ENCODE measurements at regions not wholly inside any gene's neighbourhood (a gene's known extent, or its start where the extent isn't known, plus 50 kb on each side); places are given as distances from the start of the nearest gene placed in this dataset.
"Not testable (repeated sequence)": the region's sequence is repeated elsewhere in the genome, so short reads cannot be mapped to it uniquely, and the experiment has no call there.

DNA sequence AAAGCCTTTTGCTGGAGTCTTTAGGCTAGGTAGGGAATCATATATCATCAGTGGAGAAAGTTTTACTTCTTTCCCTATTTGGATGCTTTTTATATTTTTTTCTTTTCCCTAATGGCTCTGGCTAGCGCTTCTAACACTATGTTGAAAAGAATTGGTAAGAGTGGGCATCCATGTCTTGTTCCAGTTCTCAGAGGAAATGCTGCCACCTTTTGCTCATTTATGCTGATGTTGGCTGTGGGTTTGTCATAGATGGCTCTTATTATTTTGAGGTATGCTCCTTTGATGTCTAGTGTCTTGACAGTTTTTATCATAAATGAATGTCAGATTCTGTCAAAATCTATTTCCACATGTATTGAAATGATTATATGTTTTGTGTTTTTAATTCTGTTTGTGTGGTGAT lies 1544.1 kb downstream of the REEP3 start:
- no peak for ATAC-seq
- TF ChIP-seq ISL1 (CRISPR knock-in tag; IDR thresholded peaks at IDR 0.05): no peak
- TF ChIP-seq RARB (CRISPR knock-in tag; IDR thresholded peaks at IDR 0.05): no peak
- TF ChIP-seq, protein P1, sequence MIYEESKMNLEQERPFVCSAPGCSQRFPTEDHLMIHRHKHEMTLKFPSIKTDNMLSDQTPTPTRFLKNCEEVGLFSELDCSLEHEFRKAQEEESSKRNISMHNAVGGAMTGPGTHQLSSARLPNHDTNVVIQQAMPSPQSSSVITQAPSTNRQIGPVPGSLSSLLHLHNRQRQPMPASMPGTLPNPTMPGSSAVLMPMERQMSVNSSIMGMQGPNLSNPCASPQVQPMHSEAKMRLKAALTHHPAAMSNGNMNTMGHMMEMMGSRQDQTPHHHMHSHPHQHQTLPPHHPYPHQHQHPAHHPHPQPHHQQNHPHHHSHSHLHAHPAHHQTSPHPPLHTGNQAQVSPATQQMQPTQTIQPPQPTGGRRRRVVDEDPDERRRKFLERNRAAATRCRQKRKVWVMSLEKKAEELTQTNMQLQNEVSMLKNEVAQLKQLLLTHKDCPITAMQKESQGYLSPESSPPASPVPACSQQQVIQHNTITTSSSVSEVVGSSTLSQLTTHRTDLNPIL (CRISPR knock-in tag; IDR thresholded peaks at IDR 0.05; ENCODE audit: low read depth): no peak
- TF ChIP-seq TOX (CRISPR knock-in tag; IDR thresholded peaks at IDR 0.05; ENCODE audit: borderline replicate concordance): no peak
- TF ChIP-seq TCF4 (CRISPR knock-in tag; IDR thresholded peaks at IDR 0.05; ENCODE audit: borderline replicate concordance): no peak
- TF ChIP-seq GLIS3 (CRISPR knock-in tag; IDR thresholded peaks at IDR 0.05): no peak
- TF ChIP-seq ARNTL (CRISPR knock-in tag; IDR thresholded peaks at IDR 0.05; ENCODE audit: borderline replicate concordance, low read depth): no peak
- no peak for TF ChIP-seq SNAI2 (CRISPR knock-in tag; IDR thresholded peaks at IDR 0.05)
- TF ChIP-seq CSDC2 (CRISPR knock-in tag; IDR thresholded peaks at IDR 0.05): no peak
- no peak for TF ChIP-seq ZNF565 (CRISPR knock-in tag; conservative IDR thresholded peaks at IDR 0.05; ENCODE audit: low read depth)

DNA sequence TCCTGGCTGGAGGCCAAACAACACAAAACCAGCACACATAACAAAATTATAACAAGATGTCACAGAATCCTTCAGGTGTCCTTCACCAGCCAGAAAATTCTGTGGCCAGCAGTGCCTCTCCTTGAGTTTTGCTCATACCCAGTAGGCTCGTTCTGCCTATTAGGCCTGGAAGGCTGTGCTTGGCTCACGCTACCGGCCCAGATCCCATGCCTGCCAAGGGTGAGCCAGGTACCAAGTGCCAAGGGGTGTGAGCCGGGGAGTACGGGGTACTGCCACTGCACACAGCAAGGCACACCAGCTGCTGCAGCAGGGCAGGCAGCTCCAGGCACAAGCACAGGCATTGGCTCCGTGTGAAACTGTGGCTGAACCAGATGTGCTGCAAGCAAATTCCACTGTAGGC lies 1562.0 kb downstream of the REEP3 start:
- ATAC-seq: no peak

DNA sequence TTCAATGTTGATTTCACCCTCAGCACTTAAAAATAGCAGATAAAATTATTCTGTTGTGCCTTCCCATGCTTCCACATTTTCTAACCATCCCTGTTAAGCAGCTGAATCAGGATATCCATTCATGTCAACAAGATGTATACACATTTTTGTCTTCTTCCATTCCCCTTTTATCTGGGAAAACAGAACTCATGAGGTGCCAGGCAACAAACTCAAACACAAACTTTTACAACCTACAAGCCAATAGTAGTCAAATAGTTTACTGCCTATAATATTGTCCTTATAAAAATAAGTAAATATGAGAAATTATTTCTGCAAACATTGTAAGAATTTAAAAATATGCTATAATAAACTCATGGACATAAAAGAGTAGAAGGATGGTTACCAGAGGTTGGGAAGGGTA lies 1569.8 kb downstream of the REEP3 start:
- no peak for ATAC-seq

More for the DNA sequence above, 1562.0 kb downstream of the REEP3 start:
- TF ChIP-seq, protein P2, sequence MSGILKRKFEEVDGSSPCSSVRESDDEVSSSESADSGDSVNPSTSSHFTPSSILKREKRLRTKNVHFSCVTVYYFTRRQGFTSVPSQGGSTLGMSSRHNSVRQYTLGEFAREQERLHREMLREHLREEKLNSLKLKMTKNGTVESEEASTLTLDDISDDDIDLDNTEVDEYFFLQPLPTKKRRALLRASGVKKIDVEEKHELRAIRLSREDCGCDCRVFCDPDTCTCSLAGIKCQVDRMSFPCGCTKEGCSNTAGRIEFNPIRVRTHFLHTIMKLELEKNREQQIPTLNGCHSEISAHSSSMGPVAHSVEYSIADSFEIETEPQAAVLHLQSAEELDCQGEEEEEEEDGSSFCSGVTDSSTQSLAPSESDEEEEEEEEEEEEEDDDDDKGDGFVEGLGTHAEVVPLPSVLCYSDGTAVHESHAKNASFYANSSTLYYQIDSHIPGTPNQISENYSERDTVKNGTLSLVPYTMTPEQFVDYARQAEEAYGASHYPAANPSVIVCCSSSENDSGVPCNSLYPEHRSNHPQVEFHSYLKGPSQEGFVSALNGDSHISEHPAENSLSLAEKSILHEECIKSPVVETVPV (CRISPR knock-in tag; IDR thresholded peaks at IDR 0.05): no peak
- TF ChIP-seq SNAI2 (CRISPR knock-in tag; IDR thresholded peaks at IDR 0.05) (no peak), ZNF70 (CRISPR knock-in tag; IDR thresholded peaks at IDR 0.05) (no peak), ARNTL (CRISPR knock-in tag; IDR thresholded peaks at IDR 0.05; ENCODE audit: borderline replicate concordance, low read depth) (no peak), ZNF8 (CRISPR knock-in tag; IDR thresholded peaks at IDR 0.05) (no peak), PPARA (CRISPR knock-in tag; IDR thresholded peaks at IDR 0.05; ENCODE audit: borderline replicate concordance) (no peak), ZFP3 (CRISPR knock-in tag; IDR thresholded peaks at IDR 0.05) (no peak), ESRRG (CRISPR knock-in tag; IDR thresholded peaks at IDR 0.05) (no peak), OSR1 (CRISPR knock-in tag; IDR thresholded peaks at IDR 0.05) (no peak), ZNF565 (CRISPR knock-in tag; conservative IDR thresholded peaks at IDR 0.05; ENCODE audit: low read depth) (no peak), RARB (CRISPR knock-in tag; IDR thresholded peaks at IDR 0.05) (no peak), ZC3H10 (CRISPR knock-in tag; IDR thresholded peaks at IDR 0.05) (no peak), ISL1 (CRISPR knock-in tag; IDR thresholded peaks at IDR 0.05) (no peak), GLIS3 (CRISPR knock-in tag; IDR thresholded peaks at IDR 0.05) (no peak), TOX (CRISPR knock-in tag; IDR thresholded peaks at IDR 0.05; ENCODE audit: borderline replicate concordance) (no peak), ZFP30 (CRISPR knock-in tag; IDR thresholded peaks at IDR 0.05) (no peak)
- TF ChIP-seq, protein P3, sequence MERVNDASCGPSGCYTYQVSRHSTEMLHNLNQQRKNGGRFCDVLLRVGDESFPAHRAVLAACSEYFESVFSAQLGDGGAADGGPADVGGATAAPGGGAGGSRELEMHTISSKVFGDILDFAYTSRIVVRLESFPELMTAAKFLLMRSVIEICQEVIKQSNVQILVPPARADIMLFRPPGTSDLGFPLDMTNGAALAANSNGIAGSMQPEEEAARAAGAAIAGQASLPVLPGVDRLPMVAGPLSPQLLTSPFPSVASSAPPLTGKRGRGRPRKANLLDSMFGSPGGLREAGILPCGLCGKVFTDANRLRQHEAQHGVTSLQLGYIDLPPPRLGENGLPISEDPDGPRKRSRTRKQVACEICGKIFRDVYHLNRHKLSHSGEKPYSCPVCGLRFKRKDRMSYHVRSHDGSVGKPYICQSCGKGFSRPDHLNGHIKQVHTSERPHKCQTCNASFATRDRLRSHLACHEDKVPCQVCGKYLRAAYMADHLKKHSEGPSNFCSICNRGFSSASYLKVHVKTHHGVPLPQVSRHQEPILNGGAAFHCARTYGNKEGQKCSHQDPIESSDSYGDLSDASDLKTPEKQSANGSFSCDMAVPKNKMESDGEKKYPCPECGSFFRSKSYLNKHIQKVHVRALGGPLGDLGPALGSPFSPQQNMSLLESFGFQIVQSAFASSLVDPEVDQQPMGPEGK (CRISPR knock-in tag; IDR thresholded peaks at IDR 0.05; ENCODE audit: borderline replicate concordance): no peak
- TF ChIP-seq, protein P4, sequence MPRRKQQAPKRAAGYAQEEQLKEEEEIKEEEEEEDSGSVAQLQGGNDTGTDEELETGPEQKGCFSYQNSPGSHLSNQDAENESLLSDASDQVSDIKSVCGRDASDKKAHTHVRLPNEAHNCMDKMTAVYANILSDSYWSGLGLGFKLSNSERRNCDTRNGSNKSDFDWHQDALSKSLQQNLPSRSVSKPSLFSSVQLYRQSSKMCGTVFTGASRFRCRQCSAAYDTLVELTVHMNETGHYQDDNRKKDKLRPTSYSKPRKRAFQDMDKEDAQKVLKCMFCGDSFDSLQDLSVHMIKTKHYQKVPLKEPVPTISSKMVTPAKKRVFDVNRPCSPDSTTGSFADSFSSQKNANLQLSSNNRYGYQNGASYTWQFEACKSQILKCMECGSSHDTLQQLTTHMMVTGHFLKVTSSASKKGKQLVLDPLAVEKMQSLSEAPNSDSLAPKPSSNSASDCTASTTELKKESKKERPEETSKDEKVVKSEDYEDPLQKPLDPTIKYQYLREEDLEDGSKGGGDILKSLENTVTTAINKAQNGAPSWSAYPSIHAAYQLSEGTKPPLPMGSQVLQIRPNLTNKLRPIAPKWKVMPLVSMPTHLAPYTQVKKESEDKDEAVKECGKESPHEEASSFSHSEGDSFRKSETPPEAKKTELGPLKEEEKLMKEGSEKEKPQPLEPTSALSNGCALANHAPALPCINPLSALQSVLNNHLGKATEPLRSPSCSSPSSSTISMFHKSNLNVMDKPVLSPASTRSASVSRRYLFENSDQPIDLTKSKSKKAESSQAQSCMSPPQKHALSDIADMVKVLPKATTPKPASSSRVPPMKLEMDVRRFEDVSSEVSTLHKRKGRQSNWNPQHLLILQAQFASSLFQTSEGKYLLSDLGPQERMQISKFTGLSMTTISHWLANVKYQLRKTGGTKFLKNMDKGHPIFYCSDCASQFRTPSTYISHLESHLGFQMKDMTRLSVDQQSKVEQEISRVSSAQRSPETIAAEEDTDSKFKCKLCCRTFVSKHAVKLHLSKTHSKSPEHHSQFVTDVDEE (CRISPR knock-in tag; IDR thresholded peaks at IDR 0.05): no peak

DNA sequence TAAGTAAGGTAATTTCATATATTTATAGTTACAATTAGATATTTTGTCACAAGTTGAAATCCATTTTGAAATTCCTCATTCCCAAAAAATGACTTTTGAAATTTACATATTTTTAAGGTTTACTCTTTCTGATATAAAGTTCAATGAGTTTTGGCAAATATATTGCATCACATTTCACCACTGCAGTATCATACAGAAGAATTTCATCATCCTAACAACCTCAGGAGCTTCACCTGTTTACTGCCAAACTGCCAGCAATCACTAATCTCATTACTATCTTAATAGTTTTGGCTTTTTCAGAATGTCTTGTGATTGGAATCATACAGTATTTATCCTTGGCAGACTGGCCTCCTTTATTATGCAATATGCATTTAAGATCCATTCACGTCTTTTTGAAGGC lies 1578.9 kb downstream of the REEP3 start:
- TF ChIP-seq TOX (CRISPR knock-in tag; IDR thresholded peaks at IDR 0.05; ENCODE audit: borderline replicate concordance) (no peak), RARB (CRISPR knock-in tag; IDR thresholded peaks at IDR 0.05) (no peak), OSR1 (CRISPR knock-in tag; IDR thresholded peaks at IDR 0.05) (no peak), ISL1 (CRISPR knock-in tag; IDR thresholded peaks at IDR 0.05) (no peak), SNAI2 (CRISPR knock-in tag; IDR thresholded peaks at IDR 0.05) (no peak), ZNF8 (CRISPR knock-in tag; IDR thresholded peaks at IDR 0.05) (no peak), BACH2 (CRISPR knock-in tag; IDR thresholded peaks at IDR 0.05; ENCODE audit: borderline replicate concordance) (no peak), ZFP3 (CRISPR knock-in tag; IDR thresholded peaks at IDR 0.05) (no peak)
- TF ChIP-seq, protein P4 (CRISPR knock-in tag; IDR thresholded peaks at IDR 0.05): no peak
- TF ChIP-seq, protein P5, sequence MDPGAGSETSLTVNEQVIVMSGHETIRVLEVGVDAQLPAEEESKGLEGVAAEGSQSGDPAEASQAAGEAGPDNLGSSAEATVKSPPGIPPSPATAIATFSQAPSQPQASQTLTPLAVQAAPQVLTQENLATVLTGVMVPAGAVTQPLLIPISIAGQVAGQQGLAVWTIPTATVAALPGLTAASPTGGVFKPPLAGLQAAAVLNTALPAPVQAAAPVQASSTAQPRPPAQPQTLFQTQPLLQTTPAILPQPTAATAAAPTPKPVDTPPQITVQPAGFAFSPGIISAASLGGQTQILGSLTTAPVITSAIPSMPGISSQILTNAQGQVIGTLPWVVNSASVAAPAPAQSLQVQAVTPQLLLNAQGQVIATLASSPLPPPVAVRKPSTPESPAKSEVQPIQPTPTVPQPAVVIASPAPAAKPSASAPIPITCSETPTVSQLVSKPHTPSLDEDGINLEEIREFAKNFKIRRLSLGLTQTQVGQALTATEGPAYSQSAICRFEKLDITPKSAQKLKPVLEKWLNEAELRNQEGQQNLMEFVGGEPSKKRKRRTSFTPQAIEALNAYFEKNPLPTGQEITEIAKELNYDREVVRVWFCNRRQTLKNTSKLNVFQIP (CRISPR knock-in tag; IDR thresholded peaks at IDR 0.05; ENCODE audit: borderline replicate concordance, low read depth): no peak
- no peak for ATAC-seq

More for the DNA sequence above, 1569.8 kb downstream of the REEP3 start:
- TF ChIP-seq ZFP3 (CRISPR knock-in tag; IDR thresholded peaks at IDR 0.05) (no peak), OSR1 (CRISPR knock-in tag; IDR thresholded peaks at IDR 0.05) (no peak), SNAI2 (CRISPR knock-in tag; IDR thresholded peaks at IDR 0.05) (no peak)

DNA sequence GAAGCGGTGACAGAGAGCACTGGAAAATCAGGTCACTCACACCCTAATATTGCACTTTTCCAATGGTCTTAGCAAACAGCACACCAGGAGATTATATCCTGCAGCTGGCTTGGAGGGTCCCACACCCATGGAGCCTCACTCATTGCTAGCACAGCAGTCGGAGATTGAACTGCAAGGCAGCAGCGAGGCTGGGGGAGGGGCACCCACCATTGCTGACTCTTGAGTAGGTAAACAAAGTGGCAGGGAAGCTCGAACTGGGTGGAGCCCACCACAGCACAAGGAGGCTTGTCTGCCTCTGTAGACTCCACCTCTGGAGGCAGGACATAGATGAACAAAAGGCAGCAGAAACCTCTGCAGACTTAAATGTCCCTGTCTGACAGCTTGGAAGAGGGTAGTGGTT lies 1579.7 kb downstream of the REEP3 start:
- ATAC-seq: not testable (repeated sequence)
